HG03159 (cell line): ENCODE measurements at regions not wholly inside any gene's neighbourhood (a gene's known extent, or its start where the extent isn't known, plus 50 kb on each side); places are given as distances from the start of the nearest gene placed in this dataset.
"Not testable (repeated sequence)": the region's sequence is repeated elsewhere in the genome, so short reads cannot be mapped to it uniquely, and the experiment has no call there.

Source experiments
- ATAC-seq: cut with Tn5 transposase; IDR thresholded peaks from one replicate; pipeline ENCODE4 v1.9.1; 2021; ENCODE audit warnings: mild to moderate bottlenecking, moderate library complexity; ENCODE audit not compliant: unreplicated experiment

GRCh38 chr22:22345781-22346180 is 101.2 kb downstream of the VPREB1 start:
- no peak for ATAC-seq

GRCh38 chr22:22346401-22347107 is 102.0 kb downstream of the VPREB1 start:
- ATAC-seq = no peak

GRCh38 chr22:22348127-22348814 is 103.7 kb downstream of the VPREB1 start:
- no peak for ATAC-seq

GRCh38 chr22:22348815-22349454 is 104.3 kb downstream of the VPREB1 start:
- no peak for ATAC-seq

- no peak for ATAC-seq
These were observed 104.9 kb downstream of the VPREB1 start for GRCh38 chr22:22349455-22349836.

GRCh38 chr22:22351366-22351765 is 106.8 kb downstream of the VPREB1 start:
- ATAC-seq = no peak

- ATAC-seq = no peak
These were observed 107.9 kb downstream of the VPREB1 start for GRCh38 chr22:22352371-22352999.

GRCh38 chr22:22355096-22355834 is 110.7 kb downstream of the VPREB1 start:
- no peak for ATAC-seq

GRCh38 chr22:22357024-22357883 is 112.7 kb downstream of the VPREB1 start:
- no peak for ATAC-seq

- ATAC-seq = no peak
These were observed 113.6 kb downstream of the VPREB1 start for GRCh38 chr22:22358152-22358551.

GRCh38 chr22:22358686-22359085 is 114.1 kb downstream of the VPREB1 start:
- ATAC-seq = no peak

- no peak for ATAC-seq
These were observed 114.9 kb downstream of the VPREB1 start for GRCh38 chr22:22359465-22359864.

GRCh38 chr22:22360014-22360413 is 115.4 kb downstream of the VPREB1 start:
- ATAC-seq = no peak

GRCh38 chr22:22362311-22362710 is 117.7 kb downstream of the VPREB1 start:
- no peak for ATAC-seq

- ATAC-seq = no peak
These were observed 118.3 kb downstream of the VPREB1 start for GRCh38 chr22:22362936-22363335.

GRCh38 chr22:22364207-22364606 is 119.6 kb downstream of the VPREB1 start:
- no peak for ATAC-seq

GRCh38 chr22:22366537-22366936 is 122.0 kb downstream of the VPREB1 start:
- ATAC-seq = no peak

- ATAC-seq = no peak
These were observed 123.9 kb downstream of the VPREB1 start for GRCh38 chr22:22368516-22368915.

- not testable (repeated sequence) for ATAC-seq
These were observed 124.8 kb downstream of the VPREB1 start for GRCh38 chr22:22369219-22369963.
